GM19043 (cell line): ENCODE measurements at regions not wholly inside any gene's neighbourhood (a gene's known extent, or its start where the extent isn't known, plus 50 kb on each side); places are given as distances from the start of the nearest gene placed in this dataset.

Source experiments
- ATAC-seq: cut with Tn5 transposase; IDR thresholded peaks from one replicate; pipeline ENCODE4 v1.9.1; 2021; ENCODE audit warnings: low read depth; ENCODE audit not compliant: unreplicated experiment

DNA sequence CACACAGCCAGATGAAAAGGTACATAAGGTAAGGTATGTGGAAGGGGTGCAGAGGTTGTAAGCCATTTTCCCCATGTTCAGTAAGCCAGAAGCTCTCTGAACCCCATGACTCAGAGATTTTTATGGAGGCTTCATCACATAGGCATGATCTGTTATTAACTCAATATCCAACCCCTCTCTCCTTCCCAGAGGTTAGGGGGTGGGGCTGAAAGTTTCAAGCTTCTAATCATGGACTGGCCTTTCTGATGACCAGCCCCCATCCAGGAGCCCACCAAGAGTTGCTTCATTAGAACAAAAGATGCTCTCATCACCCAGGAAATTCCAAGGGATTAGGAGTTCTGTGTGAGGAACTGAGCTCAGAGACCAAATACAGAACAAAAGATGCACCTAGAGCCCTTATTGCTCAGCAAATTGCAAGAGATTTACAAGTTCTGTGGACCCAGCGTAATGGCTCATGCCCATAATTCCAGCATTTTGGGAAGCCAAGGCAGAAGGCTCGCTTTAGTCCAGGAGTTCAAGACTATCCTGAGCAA, 103.2 kb upstream of the DAAM1 start:
- no peak for ATAC-seq

DNA sequence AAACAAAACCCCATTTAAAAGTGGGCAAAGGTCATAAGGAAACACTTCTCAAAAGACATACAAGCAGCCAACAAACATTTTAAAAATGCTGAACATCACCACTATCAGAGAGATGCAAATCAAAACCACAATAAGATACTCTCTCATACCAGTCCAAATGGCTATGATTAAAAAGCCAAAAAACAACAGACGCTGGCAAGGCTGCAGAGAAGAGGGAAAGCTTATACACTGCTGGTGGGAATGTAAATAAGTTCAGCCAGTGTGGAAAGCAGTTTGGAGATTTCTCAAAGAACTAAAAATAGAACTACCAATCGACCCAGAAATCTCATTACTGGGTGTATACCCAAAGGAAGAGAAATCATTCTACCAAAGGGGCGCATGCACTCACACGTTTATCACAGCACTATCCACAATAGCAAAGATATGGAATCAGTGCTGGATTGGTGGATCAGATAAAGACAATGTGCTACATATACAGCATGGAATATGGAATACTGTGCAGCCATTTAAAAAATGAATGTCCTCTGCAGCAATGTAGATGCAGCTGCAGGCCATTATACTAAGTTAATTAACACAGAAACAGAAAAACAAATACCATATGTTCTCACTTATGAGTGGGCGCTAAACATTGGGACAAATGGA, 102.1 kb upstream of the DAAM1 start:
- ATAC-seq, result no peak

DNA sequence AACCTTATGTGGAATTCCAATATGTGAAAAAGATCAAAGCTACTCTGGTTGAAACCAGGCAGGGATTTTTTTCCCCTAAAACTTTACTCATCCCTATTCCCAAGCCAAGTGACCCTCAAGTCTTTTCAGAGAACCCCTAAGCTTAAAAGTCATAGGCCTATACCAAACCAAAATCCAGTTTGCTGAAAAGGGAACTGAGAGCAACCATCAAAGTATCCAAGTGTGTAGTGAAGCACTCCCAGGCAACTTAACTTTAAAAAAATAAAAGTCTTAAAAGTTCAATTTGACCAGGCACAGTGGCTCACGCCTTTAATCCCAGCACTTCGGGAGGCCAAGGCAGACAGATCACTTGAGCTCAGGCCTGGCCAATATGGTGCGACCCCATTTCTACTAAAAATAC, 101.2 kb upstream of the DAAM1 start:
- no peak for ATAC-seq

DNA sequence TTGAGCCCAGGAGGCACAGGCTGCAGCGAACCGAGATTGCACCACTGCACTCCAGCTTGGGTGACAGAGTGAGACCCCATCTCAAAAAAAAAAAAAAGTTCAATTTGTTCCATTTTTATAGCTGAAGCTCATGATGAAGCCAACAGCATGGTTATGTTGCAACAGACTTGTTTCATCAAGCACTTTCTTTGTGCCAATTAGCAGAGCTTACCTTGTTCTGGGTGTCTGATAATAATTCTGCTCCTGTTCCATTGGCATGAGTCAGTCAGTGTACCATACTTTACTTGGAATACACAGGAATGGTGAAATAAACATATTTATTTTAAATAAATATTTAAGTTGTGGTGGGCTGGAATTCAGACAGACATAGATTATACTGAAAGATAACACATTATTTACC, 100.8 kb upstream of the DAAM1 start:
- ATAC-seq, result no peak

DNA sequence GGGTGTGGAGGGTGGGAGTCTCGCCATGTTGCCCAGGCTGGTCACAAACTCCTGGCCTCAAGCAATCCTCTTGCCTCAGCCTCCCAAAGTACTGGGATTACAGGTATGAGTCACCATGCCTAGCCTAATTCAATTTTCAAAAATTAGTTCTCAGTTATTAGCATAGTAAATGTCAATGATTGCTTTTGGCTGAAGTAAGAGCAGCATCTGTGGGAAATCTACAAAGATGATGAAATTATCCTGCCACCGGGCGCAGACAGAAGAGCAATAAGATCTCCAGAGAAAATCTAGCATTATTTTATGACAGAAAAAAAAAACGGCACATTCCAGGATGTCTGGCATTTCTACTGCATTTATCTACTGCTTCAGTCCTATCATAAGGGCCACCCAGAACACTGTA, 97.9 kb upstream of the DAAM1 start:
- no peak for ATAC-seq

DNA sequence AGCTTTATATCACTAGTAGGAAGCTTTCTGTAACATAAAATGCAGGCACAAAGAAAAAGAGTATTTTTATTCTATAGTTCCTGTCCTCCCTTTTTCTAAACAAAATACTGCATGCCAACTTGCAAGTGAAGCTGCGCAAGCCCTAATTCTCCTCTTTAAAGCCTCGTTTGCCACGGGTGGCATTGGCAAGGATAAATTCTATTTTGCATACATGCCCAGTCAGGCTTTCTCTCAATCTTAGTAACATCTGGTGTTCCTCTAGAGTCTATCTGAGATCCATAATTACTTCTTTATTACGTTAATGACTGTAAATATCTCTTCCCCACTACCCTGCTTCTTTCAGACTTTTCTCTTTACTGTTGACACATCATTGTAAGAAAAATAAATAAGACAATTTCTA, 97.1 kb upstream of the DAAM1 start:
- no peak for ATAC-seq

DNA sequence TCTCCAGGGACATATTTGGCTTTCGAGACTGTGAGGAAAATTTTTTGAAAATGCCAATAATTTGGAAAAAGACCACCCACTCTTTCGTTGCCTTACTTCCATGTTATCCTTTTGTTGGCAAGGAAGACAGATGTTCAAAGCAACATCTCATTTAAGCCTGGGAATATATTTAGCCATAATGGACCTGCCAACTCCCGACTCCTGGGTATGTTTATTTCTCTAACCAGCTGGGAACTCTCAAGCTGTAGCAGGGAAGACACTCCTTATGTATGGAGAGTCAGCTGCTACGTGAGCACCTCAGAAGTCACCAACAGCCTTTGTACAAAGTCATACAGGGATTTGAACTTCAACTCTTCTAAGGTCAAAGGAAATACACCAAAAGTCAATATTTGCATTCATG, 96.5 kb upstream of the DAAM1 start:
- ATAC-seq, result no peak

DNA sequence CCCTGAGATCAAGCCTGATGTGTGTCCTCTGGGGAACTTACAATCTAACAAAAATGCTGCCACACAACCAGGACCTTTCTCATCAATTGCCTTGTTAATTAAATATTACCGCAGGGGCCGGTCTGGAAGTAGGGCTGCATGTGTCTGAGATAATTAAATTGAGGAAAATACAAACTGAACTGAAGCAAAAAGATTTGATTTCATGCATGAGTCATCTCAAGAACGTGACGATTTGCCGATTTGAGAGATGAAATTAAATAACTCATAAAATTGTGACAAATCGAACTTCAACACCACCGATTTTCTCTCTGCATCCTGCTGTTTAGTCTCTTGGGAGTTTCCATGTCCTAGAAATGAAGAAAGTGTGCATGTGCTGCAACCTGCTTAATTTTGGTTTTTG, 94.6 kb upstream of the DAAM1 start:
- no peak for ATAC-seq

DNA sequence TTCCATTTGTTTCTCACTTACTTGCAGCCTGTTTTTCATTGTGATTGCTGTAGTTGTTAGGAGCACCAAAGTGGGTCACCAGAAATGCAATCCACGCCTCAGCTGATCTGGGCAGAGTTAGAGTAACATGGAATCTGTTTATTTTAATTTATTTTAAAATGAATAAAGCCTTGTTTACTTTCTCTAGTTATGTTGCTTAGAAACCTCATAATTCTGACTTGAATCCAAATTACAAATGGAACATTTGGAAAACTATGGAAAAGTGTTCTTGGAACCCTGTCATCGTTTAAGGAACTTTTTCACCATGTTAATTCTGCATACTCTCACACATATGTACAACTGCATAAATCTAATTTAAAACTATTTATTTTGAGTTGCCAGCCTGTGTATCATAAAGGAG, 92.2 kb upstream of the DAAM1 start:
- no peak for ATAC-seq

DNA sequence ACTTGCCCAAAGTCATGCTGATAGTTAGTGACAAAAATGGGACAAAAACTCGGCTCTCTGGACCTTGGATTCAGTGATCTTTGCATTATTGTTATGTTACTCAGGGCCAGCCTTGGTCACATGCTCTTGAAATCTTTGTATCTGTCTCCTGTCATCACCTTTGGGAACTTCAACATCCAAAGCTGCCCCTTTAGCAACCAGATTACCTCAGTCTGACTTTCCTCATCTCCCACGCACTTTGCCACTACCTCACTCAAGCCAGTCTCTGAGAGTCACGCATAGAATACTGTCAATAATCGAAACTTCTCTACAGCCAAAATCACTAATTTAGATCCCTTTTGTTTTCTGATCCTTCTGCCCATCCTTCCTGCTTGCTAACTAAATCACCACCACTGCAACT, 90.8 kb upstream of the DAAM1 start:
- no peak for ATAC-seq

DNA sequence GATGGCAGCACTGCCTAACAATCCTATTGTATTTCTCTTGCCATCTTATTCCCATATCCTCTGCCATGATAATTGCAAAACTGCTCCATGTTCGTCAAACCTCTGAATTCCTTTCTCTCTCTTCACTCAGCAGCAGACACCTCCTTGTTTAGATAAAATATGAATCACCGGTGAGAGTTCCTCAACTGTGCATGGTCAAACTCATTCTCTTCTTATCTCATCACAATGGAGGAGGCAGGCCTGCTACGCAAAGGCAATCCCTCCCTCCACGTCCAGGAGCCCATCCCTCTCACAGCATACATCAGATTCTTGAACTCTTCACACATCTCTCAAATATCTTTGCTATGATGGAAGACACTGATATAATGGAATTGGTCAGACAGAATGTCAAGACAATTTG, 90.1 kb upstream of the DAAM1 start:
- ATAC-seq, result no peak

DNA sequence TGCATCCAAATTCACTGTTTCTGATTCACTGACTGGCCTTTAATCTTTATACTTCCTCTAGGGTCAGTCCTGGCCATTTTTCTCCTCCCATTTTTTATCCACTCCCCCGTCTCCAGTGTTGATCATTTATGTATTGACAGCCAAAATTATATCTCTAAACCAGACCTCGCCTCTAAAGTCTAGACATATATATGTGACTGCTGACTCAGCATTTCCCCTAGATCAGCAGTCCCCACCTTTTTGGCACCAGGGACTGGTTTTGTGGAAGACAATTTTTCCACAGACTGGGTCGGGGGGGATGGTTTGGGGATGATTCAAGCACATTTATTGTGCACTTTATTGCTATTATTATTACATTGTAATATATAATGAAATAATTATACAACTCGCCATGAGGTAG, 88.3 kb upstream of the DAAM1 start:
- no peak for ATAC-seq

DNA sequence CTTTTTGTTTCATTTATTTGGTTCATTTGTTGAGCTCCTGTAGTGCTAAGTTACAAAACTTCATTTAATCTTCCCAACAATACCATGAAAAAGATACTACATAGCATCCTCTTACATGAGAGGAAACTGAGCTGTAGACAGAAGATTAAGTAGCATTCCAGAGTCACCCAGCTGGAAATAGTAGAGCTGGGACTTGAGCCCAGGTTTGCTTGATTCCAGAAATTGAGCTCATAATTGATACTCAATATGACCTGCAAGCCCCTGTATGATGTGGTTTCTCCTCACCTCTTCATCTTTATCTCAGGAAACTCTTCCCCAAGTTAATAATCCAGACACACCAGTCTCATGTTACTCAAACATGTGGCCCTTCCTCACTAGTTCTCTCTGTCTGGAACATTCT, 87.0 kb upstream of the DAAM1 start:
- ATAC-seq, result no peak

DNA sequence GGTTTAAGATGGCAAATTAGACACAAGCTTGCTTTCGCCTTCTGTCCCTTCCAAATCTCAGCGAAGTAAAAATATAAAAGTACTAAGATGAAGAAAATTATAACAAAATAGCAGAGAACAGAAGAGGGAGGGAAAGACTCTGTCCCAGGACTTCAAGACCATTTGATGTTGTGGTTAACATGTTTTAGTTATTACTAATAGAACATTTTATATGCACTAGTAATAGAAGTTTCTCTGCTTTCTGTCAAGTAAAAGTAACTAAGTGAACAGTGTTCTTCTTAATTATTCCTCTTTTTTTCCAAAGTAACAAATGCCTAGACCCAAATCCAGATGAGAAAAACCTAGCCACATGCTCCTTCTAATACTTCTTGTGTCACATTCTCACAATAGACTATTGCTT, 85.1 kb upstream of the DAAM1 start:
- ATAC-seq, result no peak

DNA sequence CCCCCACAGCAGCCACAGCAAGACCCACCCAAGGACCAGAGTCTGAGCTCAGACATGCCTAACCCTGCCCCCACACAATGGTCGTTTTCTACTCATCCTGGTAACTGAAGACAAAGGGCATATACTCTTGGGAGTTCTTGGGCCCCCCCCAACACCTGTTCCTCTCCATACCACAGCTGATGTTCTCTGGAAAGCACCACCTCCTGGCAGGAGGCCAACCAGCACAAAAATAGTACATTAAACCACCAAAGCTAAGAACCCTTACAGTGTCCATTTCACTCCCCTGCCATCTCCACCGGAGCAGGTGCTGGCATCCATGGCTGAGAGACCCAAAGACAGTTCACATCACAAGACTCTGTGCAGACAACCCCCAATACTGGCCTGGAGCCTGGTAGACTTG, 80.6 kb upstream of the DAAM1 start:
- ATAC-seq, result no peak

DNA sequence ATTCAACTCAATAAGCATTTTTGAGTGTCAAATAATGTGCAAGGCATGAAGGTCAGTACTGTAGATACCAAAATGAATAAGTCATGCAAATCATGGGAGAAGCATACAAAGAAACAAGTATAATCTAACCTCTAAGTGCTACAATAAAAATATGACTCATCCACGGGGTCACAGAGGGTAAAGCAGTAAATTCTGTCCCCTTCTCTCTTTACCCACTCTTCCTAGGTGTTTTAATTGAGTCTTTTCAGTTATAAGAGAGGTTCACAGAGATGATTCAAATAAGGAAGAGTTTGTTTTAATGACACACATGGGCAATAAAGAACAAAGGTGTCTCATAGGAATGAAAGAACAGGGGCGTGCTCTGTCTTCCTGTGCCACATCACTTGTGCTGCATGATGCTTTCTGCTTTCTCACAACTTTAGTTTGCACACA, 71.5 kb upstream of the DAAM1 start:
- ATAC-seq, result no peak

DNA sequence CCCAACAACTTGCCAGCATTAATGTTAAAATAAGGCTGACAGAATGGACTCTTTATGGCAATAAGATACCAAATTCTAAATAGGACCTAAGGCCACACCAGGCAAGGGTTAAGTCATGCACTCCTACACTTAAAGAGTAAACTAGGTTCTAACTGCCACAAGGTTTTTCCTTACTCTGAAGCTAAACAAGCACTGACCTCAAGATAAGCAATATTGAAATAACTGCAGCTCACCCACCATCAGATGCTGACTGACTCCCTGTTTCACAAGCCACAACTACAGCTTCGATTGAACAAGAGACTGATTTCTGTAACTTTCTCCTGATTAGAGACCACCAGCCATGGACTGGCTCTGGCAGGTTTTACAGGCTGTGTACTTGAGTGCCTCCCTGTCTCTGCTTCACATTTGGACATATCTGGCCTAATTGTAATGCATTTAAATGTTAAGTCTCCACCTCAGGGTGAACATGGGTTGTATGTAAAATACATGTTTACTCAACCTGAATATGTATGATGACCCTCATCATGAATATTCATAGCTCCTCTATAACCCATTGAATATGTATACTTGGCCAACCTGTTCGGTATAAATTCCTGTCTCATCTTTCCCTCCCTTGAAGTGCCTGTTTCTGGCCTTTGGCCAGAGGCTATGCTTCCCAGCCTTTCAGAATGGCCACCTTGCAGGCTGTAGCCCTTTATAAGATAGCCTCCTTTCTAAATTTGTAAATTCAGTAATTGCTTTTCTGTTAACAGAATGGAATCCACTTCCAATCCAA, 70.5 kb upstream of the DAAM1 start:
- ATAC-seq, result no peak

DNA sequence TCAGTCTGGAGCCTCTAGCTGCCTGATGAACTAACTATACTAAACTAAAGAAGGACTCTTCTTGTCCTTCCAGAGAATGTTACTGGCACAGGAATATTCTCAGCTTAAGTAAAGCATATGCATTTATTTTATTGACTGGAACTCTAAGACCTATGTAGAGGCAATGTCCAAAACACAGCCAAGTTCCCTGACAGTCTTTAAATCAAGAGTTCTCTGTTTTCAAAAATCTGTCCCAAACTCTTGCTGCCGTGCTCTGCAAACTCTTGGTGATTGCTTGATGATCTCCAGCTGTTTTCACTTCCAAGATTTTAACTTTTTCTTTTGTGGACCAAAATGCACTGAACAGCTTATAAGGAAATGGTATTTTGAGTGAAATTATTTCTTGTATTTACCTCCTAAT, 67.5 kb upstream of the DAAM1 start:
- no peak for ATAC-seq

DNA sequence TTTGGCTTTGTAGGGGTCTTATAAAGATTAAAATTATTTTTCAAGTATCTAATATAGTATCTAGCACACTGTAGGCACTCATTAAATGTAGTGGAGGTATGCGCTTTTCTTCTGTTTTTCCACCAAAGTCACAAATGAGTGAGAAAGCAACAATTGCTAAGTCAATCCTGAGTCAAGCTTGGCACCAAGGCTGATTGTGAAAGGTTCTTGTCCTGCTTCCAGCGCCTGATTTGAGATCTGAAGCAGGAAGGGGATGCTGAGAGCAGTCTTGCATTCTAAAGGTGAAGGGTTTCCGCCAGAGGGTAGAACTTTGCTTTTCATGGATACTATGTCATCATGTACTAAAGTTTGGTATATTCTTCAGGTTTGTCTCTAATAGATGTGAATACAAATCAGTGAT, 64.9 kb upstream of the DAAM1 start:
- ATAC-seq, result no peak

DNA sequence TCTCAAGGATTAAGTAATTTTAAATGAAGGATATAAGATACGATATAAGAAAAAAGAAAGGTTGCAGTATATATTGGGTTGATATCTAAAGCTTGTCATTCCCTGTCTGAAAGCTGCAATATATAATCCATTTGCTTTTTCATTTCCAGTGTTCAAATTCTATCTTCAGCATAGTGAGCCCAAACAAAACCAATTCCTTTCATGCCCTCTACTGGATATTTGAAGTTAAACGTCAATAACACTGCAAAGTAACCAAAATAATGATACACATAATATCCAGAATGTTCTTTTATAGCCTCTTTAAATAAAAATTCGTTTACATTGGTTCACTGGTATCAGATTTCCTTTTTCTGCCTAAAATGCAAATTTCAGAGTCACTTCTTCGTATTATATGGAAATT, 64.5 kb upstream of the DAAM1 start:
- no peak for ATAC-seq

DNA sequence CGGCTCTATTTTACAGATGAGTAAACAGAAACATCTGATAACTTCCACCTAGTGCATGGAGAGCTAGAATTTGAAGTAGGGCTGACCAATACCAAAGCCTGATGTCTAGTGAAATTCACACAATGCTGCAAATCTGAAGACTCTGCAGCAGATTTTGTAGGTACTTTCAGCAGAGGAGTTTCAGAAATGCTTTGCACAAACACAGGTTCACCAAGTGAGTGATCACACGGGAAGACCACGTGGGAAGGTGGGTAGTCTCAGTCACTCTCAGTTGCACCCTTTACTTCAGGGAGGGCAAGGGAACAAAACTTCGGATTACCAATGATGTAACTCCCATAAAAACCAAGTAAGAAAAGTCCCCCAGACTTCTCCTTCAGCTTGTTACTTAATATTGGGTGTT, 63.3 kb upstream of the DAAM1 start:
- ATAC-seq, result no peak

DNA sequence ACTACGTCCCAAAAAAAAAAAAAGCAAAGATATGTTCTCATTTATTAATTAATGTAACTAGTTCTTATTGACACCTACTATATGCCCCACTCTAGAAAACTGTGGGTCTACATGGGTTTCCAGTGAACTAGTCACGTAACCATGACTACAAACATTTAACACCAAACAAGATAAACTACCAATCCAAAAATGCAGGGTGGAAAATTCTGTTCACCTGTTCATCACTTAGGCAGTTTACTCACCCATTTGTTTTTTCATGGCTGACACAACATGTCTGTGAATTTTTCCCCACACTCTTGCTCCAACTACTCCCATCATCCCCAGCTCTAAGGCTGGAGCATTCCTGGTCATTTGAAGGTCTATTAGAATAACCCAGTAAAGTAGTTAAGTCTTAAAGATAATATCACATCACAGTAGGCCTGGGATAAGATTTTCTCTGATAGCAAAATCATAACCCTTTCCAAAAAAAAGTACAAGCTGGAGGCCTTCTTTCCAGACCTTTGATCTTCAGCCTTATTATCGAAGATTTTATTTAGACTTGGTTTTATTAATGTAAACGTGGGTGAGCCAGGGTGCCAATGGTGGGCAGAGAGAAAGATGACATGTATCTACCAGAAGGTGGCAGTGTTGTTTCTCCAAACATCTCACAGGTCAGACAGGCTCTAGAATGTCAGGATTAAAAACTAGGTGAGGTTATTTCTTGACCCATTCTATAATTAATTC, 61.6 kb upstream of the DAAM1 start:
- ATAC-seq, result no peak
